Activated naive CD8-positive, alpha-beta T cell treated with anti-CD3 and anti-CD28 coated beads, Interleukin-2, amount 50 U/mL, for 24 hours (primary cell): ENCODE measurements at regions not wholly inside any gene's neighbourhood (a gene's known extent, or its start where the extent isn't known, plus 50 kb on each side); places are given as distances from the start of the nearest gene placed in this dataset.

Experiments
- ATAC-seq: fragments of 150-1000 bp; cut with Tn5 transposase; one replicate; pipeline ENCODE4 v1.10.0; 2021
- DNase-seq: peaks from one replicate; pipeline ENCODE4 v3.0.0; 2021
- H3K27ac Mint-ChIP-seq: one replicate; pipeline ENCODE4 v1.8.0; 2021; ENCODE audit warnings: mild to moderate bottlenecking, mixed read lengths
- H3K27me3 Mint-ChIP-seq: one replicate; pipeline ENCODE4 v1.8.0; 2021; ENCODE audit warnings: mixed read lengths
- H3K36me3 Mint-ChIP-seq: one replicate; pipeline ENCODE4 v1.8.0; 2021; ENCODE audit warnings: low read depth, mixed read lengths
- H3K4me1 Mint-ChIP-seq: one replicate; pipeline ENCODE4 v1.8.0; 2021; ENCODE audit warnings: mixed read lengths
- H3K4me3 Mint-ChIP-seq: one replicate; pipeline ENCODE4 v1.8.0; 2021; ENCODE audit warnings: mild to moderate bottlenecking, moderate library complexity, mixed read lengths
- H3K9me3 Mint-ChIP-seq: one replicate; pipeline ENCODE4 v1.8.0; 2021; ENCODE audit warnings: mixed read lengths

DNA sequence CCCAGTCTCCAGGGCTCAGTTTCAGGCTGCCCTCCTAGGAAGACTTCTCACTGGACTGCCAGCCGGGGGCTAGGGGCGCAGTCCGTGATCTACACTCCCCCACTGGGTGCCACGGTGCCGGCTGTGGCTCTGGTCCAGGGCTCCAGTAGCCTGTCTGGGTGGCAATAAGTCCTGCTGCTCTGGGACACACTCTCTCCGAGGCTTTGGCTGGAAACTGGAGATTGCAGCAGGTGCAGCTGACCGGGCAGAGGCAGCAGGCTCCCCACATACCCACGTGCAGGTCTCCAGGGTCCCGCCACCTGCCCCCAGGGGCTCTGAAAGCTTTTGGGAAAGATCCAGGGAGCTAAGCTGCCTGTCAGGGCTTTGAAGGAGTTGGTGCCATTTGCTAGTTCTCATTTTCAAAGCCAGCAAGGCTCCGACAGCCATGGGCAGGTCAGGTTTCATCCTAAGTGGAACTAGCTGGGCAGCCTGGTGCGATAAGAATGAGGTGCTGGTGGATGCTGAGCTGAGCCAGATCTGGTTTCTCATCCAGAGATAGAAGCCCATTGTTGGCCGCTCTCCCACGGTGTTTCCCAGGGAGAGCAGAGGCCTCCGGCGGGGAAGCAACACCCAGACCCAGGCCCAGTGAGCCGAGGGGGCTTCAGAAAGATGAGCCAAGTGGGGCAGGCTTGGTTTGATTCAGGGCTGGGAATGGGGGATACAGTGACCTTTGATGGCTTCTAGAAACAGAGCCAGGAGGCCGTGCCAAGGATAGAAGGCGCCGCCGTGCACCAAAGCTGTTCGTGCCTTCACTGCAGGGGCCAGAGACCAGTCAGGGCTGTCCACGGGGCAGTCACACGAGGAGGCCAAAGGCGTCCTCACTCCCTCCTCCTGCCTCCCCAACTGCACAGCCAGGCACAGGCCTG, 141.7 kb upstream of the GPC1 start:
- Mint-ChIP-seq H3K9me3 (no peaks in the 10 kb centered on the region), H3K27me3 (no peaks in the 10 kb centered on the region), H3K36me3 (no peaks in the 10 kb centered on the region), H3K4me3 (no peak overlapping the region), H3K4me1 (no peaks in the 10 kb centered on the region), H3K27ac (no peak overlapping the region)
- no peak for ATAC-seq
- no peak for DNase-seq

DNA sequence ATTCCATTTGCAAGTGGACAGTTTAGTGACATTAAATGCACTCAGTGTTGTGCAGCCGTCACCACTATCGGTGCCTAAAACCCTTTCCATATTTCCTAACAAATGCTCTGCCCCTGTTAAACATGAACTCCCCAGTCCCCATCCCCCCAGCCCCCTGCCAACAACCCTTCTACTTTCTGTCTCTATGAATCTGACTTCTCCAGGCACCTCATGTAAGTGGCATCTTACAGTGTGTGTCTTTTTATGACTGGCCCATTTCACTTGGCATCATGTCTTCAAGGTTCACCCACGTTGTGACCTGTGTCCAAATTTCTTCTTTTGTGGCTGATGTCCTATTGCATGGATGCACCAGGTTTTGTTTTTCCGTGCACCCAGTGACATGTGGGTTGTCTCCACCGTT, 140.9 kb upstream of the GPC1 start:
- H3K36me3 Mint-ChIP-seq: no peaks in the 10 kb centered on the region
- no peak overlapping the region for H3K27ac Mint-ChIP-seq
- no peak overlapping the region for H3K4me3 Mint-ChIP-seq
- no peaks in the 10 kb centered on the region for H3K27me3 Mint-ChIP-seq
- H3K4me1 Mint-ChIP-seq: no peaks in the 10 kb centered on the region
- no peaks in the 10 kb centered on the region for H3K9me3 Mint-ChIP-seq
- DNase-seq: no peak
- ATAC-seq: no peak

DNA sequence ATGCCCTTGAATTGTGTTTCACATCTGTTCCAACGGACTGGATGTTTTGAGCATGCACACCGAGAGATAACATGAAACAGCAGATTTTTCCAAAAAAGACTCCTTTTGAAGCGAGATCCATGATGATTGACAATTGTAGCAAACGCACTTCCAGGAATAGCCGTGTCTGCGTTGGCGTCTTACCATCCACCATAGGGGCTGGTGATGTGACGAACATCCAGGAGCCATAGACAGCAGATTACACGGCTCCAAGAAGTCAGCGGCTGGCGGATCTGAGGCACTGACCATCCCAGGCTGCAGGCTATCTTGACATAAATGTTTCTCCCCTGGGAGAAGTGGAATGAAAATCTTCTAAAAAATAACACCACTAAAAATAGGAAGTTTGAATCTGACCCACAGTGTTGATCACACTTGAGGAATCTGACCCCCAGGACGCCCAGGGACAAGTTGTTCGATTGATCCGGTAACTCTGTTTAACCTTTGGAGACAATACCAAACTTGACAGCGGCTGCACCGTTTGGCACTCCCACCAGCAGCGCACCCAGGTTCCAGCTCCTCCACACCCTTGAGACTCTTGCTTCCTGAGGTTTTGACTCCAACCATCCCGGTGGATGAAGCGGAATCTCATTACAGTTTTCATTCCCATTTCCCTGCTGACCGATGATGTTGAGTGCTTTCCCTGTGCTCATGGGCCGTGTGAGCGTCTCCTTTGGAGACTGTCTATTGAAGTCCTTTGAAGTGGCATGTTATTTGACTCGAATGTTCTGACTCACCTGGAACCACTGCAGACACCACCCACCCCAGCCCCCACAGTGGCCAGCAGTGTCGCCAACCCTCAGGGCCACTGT, 140.0 kb upstream of the GPC1 start:
- DNase-seq (no peak), ATAC-seq (no peak)
- H3K4me1 Mint-ChIP-seq: no peaks in the 10 kb centered on the region
- H3K27me3 Mint-ChIP-seq: no peaks in the 10 kb centered on the region
- no peak overlapping the region for H3K4me3 Mint-ChIP-seq
- no peak overlapping the region for H3K27ac Mint-ChIP-seq
- H3K9me3 Mint-ChIP-seq: no peaks in the 10 kb centered on the region
- H3K36me3 Mint-ChIP-seq: no peaks in the 10 kb centered on the region

DNA sequence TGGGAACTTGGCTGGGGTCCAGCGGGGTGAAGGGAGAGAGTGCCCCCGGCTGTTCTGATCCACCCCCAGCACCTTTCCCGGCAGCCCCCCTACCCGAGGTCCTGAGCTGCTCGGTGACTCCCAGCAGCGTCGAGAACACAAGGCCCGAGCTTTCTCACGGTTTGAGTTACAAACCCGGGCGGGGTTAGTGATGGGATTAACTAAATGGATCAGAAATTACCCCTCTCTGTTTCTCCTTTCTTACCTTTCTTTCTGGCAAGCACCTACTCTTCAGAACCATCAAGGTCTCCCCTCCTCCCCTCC, 139.4 kb upstream of the GPC1 start:
- ATAC-seq: no peak

DNA sequence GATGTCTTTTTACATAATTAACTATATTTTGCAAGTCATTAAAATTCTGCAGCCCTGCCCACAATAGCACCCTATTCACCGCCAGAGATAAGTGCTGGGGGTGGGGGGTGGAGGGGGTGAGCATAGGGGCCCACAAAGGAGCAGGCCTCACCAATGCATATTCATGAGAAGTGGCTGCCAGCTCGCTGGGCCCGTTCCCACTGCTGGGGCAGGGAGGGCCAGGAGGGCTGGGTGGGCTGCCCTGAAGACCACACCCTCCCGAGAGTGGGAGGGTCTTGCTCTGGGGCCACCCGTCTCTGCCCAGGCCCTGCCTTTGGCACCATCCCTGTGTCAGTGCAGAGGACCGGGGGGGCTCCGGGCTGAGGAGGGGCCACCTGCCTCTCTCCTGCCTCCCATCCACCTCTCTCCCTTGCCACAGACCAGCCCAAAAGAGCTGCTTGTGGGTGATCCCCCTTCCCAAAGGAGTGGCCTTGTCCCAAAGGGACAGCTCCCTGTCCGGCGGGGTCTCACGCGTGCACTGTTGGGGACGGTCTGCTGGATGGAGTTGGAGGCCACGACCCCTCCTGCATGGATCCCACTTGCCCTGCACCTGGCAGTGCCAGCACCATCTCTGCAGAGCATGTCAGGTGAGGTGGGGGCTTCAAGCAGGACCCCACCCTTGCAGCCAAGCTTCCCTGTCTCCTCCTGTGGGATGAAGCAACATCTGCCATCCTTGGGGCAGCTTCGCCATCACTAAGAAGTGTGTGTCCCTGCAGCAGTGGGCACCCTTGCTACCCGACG, 138.8 kb upstream of the GPC1 start:
- no peak overlapping the region for H3K4me3 Mint-ChIP-seq
- ATAC-seq (no peak), DNase-seq (no peak)
- H3K4me1 Mint-ChIP-seq: no peaks in the 10 kb centered on the region
- no peak overlapping the region for H3K27ac Mint-ChIP-seq
- H3K27me3 Mint-ChIP-seq: peaks cover 3% of the 10 kb centered on the region
- H3K36me3 Mint-ChIP-seq: no peaks in the 10 kb centered on the region
- H3K9me3 Mint-ChIP-seq: no peaks in the 10 kb centered on the region

More for the DNA sequence above, 139.4 kb upstream of the GPC1 start:
- DNase-seq: no peak
- H3K36me3 Mint-ChIP-seq: no peaks in the 10 kb centered on the region
- no peak overlapping the region for H3K27ac Mint-ChIP-seq
- no peak overlapping the region for H3K4me3 Mint-ChIP-seq
- no peaks in the 10 kb centered on the region for H3K4me1 Mint-ChIP-seq
- H3K9me3 Mint-ChIP-seq: no peaks in the 10 kb centered on the region
- peaks cover 3% of the 10 kb centered on the region for H3K27me3 Mint-ChIP-seq

DNA sequence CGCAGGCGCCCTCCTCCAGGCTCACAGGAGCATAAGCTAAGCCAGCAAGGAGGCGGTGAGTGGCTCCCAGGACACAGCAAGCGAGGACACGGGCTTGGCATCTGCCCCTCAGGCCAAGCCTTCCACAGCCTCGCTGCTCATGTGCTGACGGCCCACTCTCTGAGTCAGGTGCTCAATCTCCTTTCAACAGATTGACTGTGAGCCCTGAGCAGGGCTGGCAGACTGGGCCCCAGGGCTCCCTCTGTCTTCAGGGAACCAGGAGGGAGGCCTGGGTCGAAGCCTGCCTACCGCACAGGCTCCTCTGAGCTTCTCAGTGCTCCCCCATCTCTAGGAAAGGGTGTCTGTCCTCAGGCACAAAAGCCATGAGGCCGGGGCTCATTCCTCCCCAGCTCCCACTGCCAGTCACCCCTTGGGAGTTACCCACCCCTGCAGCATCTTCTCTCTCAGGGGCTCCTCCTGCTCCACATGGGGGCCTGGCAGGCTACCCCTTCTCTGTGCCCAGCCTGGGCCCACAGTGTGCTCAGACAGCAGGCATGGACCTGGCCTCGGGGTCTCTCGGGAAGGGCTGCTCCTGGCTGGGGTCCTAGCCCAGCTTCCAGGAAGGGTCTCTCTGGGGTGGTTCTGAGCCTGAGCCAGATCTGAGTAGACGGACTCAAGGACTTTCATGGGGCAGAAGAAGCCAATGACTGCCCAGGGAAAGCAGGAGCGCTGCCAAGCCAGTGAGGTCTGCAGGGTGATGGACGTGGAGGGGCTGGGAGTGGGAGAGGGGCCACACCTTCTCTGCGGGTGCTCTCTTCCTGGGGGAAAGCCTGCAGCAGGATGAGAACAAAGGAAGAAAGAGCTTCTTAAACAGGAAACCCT, 138.0 kb upstream of the GPC1 start:
- Mint-ChIP-seq H3K27ac (no peak overlapping the region), H3K36me3 (no peaks in the 10 kb centered on the region), H3K27me3 (peaks cover 6% of the 10 kb centered on the region), H3K4me1 (no peaks in the 10 kb centered on the region), H3K9me3 (no peaks in the 10 kb centered on the region), H3K4me3 (no peak overlapping the region)
- DNase-seq (no peak), ATAC-seq (no peak)

DNA sequence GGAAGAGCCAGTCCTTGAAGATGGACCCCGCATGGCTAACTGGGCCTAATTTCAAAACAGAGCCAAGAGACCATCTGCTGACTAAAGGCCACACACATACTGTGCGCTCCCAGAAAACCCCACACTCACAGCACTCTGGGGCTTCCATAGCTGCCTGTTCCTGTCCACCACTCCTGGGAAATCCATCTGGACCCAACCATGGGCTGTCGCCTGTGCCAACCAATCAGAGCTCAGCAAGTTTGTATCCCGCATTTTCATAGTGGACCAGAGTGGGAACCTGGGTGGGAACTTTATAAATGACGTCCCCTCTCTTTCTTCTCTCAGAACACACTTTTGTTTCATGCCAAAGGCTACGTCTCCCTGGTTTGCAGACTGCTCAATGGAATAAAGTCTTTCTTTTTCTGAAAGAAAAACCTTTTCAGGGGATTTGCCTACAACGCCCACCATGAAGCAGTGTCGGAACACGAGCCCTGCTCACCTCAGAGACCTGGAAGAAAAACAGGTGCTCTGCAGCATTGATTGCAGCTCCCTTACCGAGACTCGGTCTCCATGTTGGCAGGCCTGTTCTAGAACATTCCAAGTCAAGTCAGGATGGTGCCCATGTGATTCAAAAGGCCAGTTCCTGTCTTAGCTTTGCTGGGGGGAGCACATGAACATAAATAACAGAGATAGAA, 137.2 kb upstream of the GPC1 start:
- Mint-ChIP-seq H3K36me3 (no peaks in the 10 kb centered on the region), H3K27me3 (peaks cover 6% of the 10 kb centered on the region), H3K27ac (no peak overlapping the region), H3K4me3 (no peak overlapping the region), H3K4me1 (no peaks in the 10 kb centered on the region), H3K9me3 (no peaks in the 10 kb centered on the region)
- DNase-seq (no peak), ATAC-seq (no peak)

DNA sequence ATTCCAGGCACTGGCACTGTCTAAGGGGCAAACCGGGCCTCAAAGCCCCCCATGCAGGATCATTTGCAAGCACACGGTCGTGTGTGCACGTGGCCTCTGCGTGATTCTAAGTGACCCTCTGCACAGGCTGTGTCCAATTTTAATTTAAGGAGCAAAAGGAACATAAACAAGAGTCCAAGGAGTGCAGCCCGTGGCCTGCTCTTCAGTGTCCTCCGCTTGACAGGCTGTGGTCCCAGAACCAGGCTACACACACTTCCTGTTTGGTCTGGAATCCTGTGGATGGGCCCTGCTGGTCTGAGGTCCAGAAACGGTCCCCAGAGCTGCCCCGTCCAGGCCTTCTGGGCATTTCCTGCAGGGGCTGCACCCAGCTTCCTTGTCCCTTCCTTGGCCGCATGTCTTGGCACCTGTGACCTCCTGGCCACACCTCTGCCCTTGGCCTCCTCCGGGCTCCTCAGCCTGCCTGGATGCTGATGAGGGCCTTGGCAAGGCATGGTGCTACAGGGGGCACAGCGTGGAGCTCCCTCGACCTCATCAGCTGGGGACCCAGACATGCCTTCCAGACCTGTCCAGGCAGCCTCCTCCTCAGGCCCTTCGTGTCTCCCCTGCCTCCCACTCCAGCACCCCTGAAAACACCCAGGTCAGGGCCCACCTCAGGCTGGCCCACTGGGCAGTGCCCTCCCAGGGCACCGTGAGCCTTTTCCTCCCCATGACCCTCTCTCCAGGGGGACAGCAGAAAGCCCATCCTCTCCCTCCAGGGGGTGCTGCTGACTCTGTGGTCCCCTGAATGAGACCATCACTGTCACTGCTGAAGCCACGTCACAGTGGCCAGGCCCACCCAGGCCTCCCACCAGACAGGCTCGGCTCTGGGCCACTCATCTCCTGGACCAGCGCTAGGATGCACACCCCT, 136.4 kb upstream of the GPC1 start:
- Mint-ChIP-seq H3K4me3 (no peak overlapping the region), H3K27ac (no peak overlapping the region), H3K27me3 (peaks cover 6% of the 10 kb centered on the region), H3K9me3 (no peaks in the 10 kb centered on the region), H3K4me1 (no peaks in the 10 kb centered on the region), H3K36me3 (no peaks in the 10 kb centered on the region)
- DNase-seq (no peak), ATAC-seq (no peak)

DNA sequence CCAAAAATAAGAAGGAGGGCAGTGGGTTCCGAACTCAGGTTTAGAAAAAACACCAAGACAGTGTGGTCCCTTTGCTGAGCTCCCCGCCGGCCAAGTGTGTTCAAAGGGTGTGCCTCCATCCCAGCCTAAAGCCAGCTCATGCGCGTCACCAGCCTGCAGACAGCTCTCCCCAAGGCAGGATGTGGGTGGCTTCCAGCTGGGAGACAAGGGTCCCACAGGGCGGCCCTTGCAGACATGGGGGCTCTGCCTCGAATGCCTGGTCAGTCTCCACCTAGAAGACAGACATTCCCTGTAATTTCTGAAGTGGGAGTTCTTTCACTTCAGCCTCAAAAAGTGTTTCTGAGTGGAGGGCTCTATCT, 135.8 kb upstream of the GPC1 start:
- Mint-ChIP-seq H3K9me3 (no peaks in the 10 kb centered on the region), H3K27me3 (peaks cover 7% of the 10 kb centered on the region), H3K4me3 (no peak overlapping the region), H3K36me3 (no peaks in the 10 kb centered on the region), H3K27ac (no peak overlapping the region), H3K4me1 (no peaks in the 10 kb centered on the region)
- ATAC-seq: no peak
- no peak for DNase-seq

DNA sequence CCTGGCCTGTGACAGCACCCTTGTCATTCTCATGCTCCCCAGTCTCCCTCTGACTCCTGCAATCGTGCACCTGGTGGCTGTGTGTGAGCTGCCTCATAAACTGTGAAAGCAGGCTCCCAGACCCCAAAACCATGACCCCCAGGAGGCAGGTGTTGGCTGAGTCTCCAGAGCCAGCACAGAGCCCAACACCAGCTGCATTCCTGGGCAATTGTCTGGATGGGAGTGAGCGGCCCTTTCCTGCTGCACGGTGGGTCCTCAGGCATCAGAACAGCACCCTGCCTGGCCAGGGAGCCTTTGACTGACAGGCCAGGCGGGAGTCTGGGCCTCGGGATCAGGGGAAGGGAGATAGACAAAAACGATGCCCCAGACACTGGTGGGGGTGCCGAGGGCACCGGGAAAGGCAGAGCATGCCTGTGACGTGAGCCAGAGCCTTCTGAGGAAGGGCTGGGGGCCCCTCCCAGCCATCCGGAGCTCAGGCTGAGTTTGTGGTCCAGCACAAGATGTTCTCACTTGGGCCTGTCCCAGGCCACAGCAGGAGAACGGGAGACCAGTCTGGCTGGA, 135.1 kb upstream of the GPC1 start:
- no peak overlapping the region for H3K4me3 Mint-ChIP-seq
- H3K36me3 Mint-ChIP-seq: no peaks in the 10 kb centered on the region
- no peaks in the 10 kb centered on the region for H3K9me3 Mint-ChIP-seq
- no peak overlapping the region for H3K27ac Mint-ChIP-seq
- peaks cover 9% of the 10 kb centered on the region for H3K27me3 Mint-ChIP-seq
- no peak for DNase-seq
- no peaks in the 10 kb centered on the region for H3K4me1 Mint-ChIP-seq
- no peak for ATAC-seq

DNA sequence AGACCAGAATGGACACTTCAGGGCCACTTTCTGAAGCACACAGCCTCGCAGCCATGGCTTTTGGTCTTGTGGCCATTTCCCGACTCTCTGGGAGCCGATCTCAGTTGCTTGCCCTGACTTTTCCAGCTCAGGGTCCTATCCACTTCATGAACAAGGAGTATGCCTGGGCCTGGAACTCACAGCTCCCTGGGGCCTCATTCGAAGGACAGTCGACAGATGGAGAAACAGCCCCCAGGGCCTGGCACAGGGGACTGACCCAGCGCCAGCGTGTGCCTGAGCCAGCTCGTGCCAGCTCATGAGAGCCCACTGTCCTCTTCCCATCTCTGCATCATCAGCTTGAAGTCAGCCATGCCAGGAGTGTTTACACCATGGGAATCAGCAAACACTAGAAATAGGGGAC, 134.6 kb upstream of the GPC1 start:
- H3K36me3 Mint-ChIP-seq: no peaks in the 10 kb centered on the region
- no peaks in the 10 kb centered on the region for H3K9me3 Mint-ChIP-seq
- DNase-seq: no peak
- peaks cover 9% of the 10 kb centered on the region for H3K27me3 Mint-ChIP-seq
- H3K4me3 Mint-ChIP-seq: no peak overlapping the region
- H3K27ac Mint-ChIP-seq: no peak overlapping the region
- H3K4me1 Mint-ChIP-seq: no peaks in the 10 kb centered on the region
- no peak for ATAC-seq

DNA sequence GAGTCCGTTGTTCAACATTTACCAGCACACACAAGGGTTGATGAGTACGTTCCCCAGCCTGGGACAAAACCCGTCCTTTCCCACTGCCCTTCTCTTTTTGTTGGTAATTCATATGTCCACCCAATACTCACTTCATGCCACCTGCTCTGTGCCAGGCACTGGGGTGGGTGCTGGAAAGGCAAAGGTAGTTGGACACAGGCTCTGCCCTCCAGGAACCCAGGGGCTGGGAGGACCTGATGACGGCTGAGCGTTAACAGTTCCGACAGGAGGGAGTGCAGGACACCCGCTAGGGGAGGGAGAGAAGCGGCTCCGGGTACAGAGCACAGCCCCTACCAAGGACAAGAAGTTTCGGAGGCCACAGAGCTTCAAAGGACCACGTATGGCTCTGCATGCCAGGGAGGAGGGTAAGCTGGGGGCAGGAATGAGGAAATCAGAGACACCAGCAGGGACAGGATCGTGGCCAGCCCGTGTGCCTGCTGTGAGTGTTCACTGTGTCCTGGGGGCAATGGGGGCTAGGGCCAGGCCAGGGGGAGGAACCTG, 134.1 kb upstream of the GPC1 start:
- DNase-seq (no peak), ATAC-seq (no peak)
- H3K27ac Mint-ChIP-seq: no peak overlapping the region
- H3K9me3 Mint-ChIP-seq: no peaks in the 10 kb centered on the region
- H3K4me3 Mint-ChIP-seq: no peak overlapping the region
- H3K27me3 Mint-ChIP-seq: peaks cover 9% of the 10 kb centered on the region
- no peaks in the 10 kb centered on the region for H3K36me3 Mint-ChIP-seq
- H3K4me1 Mint-ChIP-seq: no peaks in the 10 kb centered on the region
